ACHN (cell line): ENCODE measurements at regions not wholly inside any gene's neighbourhood (a gene's known extent, or its start where the extent isn't known, plus 50 kb on each side); places are given as distances from the start of the nearest gene placed in this dataset.
"Not testable (repeated sequence)": the region's sequence is repeated elsewhere in the genome, so short reads cannot be mapped to it uniquely, and the experiment has no call there.

Source experiments
- DNase-seq: peaks from one replicate; pipeline ENCODE4 v3.0.0-alpha.2; 2015
- in situ Hi-C: cut with HindIII; loops from 2 replicates; pipeline ENCODE4 v1.10.0; 2017; ENCODE audit warnings: low sequenced_read_pairs, low pct_ligation_motif_present, low pct_unique_long_range_greater_than_20kb

DNA sequence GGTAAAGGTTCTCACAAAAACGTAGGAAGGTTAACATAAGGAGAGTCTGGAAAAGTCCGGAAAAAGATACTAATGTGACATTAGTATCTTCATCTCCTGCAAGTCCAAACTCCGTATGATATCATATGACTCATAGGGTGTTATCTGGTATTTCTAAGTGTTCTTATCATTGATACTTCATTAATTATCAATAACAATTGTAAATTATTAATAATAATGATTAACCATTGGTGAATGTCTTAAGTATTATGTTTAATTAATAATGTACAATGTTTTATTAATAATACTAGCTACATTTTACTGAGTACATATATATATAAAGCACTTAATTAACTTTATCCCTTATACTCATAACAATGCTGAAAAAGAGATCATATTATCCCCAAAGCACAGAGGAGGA is 402.4 kb downstream of the SEMA3D start:
- DNase-seq, result no peak
- in situ Hi-C loops, result no loop called here

DNA sequence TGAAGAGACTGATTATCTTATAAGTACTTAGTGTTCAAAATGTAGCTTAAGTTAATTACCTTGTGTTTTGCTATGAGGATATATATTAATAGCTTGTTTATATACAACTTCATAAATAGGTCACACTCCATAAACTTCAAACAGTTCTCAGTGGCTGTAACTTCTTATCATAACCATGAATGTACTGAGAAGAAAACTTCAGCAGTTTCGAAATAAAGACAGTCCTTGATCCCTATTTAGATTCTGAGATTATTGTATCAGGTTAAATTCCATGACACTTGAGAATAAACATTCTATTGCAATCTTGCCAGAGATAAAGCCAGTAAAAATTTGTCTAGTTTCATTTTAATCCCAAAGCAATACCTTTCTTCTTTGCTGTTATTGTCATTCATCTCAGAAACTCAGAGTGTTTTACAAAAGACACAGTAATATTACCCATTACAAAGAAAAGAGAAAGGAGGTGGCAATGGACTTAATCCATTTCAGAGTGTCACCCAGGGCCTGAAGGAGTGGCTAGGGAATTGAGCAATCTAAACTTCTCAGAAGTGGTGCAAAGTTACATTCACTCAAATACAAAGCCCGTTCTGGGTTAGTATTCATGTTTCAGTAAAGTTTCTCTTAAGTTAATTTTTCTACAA is 403.6 kb downstream of the SEMA3D start:
- in situ Hi-C loops, result no loop called here
- DNase-seq, result no peak

DNA sequence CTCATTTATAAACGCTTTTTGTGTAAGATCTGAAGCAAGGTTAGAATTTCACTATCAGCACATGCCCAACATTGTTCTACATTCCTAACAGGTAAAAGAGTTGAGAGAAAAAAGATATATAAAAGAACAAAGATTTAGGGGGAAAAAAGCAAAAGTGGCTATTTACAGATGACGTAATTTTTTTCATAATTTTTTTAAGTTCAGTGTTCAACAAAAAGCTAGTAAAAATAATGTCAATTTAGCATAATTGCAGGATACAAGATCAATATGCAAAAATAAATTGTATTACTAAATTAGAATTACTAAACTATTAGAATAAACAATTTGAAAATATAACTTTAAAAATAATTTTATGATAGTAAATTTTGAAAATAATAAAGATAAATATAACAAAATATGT is 405.0 kb downstream of the SEMA3D start:
- no peak for DNase-seq
- in situ Hi-C loops, result no loop called here

DNA sequence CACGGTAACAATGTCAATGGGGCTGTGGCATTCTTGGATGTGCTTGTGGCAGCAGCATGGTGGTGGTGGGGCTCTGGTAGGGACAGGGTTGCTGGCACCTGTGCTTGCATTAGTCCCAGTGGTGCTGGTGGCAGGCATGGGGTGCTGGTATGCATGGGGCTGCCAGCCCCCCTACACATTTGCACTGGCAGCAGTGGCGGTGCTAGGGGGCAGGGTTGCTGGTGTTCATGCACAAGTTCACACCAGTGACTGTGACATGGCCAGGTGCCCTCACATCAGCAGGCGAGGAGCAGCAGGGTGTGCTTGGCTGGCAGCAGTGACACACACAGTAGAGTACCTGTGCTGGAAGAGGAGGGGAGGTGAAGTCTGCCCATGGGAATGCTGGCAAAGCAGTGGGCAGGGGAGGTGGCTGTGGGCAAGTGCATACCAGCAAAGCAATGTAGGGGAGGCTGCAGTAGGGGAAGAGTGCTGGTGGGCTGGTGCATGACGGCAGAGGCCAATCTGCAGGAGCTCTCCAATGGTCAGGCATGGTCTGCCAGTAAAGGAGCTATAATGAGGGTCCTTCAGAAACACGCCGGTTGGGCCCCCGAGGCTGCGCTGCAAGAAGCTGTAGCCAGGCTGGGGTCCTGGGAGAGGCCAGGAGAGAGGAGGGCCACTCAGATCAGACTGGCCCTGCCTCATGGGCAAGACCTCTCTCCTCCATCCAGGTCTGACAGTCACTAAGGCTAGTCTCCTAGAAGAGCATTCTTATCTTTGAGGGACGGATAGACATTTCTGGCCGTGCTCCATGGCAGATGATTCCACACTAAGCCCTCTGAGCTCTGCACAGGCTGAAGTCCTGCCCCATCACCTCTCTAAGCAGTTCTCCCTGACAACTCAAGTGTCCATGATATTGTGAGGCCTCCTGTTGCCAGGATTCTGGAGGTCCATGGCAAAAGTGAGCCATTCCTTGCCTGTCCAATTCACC is 406.4 kb downstream of the SEMA3D start:
- DNase-seq, result no peak
- in situ Hi-C loops, result no loop called here

DNA sequence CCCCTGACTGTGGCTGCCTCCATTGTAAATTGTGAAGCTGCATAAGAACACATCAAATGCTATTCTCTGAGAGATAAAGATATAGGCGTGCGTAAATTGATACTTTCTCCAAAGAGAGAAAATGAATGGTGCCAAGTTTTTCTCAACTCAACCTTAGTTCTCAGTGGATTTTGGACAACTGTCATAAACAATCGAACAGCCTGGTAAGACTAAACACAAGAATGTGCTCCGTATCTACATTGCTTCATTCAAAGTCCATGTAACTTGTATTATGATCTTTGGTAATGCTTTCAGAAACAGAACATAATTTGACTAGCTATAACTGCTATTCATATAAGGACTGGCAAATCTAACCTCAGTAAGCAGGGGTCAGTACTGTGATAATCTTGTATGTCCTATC is 429.1 kb downstream of the SEMA3D start:
- in situ Hi-C loops, result no loop called here
- DNase-seq, result no peak

DNA sequence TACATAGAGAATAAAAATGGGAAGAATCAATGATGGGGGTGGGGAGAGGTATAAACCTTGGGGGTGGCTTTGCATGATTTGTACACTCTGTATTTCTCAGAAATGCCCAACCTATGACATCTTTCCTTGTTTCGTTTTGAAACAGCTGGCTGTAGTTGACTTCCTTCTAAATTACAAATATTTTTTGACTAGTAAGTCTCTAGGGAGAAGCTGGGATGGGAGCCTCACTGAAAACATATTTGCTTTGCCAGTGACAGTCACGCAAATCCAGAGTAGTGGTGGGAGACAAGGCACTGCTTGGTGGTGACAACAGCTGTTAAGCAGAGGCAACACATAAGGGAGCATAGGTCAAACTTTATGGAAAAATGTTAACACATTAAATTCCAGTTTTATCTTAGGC is 440.5 kb downstream of the SEMA3D start:
- DNase-seq, result no peak
- in situ Hi-C loops, result no loop called here

DNA sequence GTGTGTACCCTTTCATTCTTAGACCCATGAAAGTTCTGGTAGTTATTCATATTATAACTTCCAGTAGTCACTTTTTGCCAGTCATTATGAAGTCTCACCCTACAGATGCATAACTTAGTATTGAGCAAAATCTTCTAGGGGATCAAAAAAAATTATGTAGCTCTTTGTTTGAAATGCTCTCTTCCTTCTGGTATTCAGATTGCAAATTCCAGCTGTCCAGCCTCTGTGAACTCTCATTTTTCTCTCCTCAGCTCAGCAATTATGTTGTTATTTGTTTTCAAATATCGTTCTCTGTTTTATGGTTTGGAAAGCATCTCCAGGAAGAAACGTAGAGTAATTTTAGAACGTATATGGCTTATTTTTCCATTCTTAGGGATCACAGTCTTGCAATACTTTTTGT is 442.5 kb downstream of the SEMA3D start:
- no peak for DNase-seq

DNA sequence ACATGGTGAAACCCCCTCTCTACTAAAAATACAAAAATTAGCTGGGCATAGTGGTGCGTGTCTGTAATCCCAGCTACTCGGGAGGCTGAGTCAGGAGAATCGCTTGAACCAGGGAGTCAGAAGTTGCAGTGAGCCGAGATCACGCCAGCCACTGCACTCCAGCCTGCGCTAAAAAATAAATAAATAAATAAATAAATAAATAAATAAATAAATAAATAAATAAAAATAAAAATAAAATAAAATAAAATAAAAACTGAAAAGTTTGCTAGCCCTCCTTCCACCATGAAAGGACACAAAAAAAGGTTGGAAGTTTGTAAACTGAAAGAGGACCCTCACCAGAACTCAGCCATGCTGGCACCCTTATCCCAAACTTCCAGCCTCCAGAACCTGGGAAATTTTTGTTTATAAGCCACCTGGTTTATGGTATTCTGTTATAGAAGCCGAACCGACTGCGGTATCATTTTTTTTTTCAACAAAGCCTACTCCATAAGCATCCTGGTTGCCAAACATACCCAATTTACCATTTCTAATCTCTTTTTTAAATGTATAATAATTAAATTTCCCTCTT is 448.2 kb downstream of the SEMA3D start:
- no peak for DNase-seq
- in situ Hi-C loops, result no loop called here

More for the DNA sequence above, 442.5 kb downstream of the SEMA3D start:
- in situ Hi-C loops, result no loop called here

DNA sequence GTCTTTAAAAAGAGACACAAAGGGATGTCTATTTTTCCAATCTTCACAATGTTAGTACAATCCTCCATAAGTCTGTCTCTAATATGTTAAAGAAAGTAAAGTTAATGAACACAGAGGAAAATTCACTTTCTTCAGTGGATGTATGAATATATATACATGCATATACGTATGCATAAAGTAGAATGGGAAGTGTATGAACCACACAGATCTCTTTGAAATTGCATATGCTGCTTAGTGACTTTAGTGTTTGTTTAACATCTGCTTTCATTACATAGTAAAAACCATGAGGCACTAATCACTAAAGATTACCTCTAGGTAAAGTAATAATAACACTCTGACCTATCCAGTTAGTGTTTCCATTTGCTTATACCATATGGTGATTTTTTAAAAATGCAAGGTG is 451.2 kb downstream of the SEMA3D start:
- in situ Hi-C loops, result no loop called here
- DNase-seq, result no peak

DNA sequence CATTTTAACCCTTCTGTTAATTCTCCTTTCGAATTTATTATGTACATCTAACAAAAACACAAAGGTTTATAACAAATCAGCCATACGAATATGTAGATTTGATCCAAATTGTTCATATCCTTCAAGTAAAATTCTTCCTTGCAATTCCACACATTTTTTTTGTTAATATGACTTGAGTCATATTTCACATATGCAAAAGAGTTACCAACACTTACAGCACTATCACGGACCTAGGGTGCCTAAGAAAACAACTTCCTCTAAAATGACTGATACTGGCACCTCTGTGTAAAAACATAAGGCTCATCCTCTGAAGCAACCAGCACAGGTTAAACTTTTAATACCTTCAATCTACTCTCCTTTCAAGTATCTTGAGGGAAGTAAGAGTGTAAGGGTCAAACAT is 451.8 kb downstream of the SEMA3D start:
- in situ Hi-C loops, result no loop called here
- no peak for DNase-seq

DNA sequence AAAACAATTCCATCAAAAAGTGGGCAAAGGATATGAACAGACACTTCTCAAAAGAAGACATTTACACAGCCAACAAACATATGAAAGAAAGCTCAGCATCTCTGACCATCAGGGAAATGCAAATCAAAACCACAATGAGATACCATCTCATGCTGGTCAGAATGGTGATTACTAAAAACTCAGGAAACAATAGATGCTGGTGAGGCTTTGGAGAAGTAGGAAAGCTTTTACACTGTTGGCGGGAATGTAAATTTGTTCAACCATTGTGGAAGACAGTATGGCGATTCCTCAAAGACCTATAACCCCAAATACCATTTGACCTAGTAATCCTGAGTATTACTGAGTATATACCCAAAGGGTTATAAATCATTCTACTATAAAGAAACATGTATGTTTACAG is 452.9 kb downstream of the SEMA3D start:
- DNase-seq, in situ Hi-C loops: not testable (repeated sequence)

DNA sequence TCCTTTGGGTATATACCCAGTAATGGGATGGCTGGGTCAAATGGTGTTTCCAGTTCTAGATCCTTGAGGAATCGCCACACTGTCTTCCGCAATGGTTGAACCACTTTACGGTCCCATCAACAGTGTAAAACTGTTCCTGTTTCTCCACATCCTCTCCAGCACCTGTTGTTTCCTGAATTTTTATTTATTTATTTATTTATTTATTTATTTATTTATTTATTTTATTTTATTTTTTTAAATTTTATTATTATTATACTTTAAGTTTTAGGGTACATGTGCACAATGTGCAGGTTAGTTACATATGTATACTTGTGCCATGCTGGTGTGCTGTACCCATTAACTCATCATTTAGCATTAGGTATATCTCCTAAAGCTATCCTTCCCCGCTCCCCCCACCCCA is 456.0 kb downstream of the SEMA3D start:
- DNase-seq, in situ Hi-C loops: not testable (repeated sequence)

DNA sequence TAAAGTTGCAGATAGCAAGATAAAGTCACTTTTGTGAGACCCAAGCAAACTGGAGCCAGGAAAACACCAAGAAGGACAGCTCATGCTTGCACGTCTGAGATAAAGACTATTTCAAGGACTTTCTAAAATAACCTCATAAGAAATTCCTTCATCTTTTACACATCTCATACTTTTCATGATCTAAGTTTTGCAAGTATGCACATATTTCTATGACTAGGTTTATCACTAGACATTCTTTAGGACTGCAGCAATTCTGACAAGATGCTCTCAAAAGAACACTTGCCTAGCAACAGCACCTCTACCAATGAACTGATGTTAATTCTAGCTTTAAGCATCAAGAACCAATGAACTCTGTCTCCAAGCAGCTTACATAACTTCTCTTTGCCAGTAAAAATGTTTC is 457.6 kb downstream of the SEMA3D start:
- in situ Hi-C loops, result no loop called here
- DNase-seq, result no peak

DNA sequence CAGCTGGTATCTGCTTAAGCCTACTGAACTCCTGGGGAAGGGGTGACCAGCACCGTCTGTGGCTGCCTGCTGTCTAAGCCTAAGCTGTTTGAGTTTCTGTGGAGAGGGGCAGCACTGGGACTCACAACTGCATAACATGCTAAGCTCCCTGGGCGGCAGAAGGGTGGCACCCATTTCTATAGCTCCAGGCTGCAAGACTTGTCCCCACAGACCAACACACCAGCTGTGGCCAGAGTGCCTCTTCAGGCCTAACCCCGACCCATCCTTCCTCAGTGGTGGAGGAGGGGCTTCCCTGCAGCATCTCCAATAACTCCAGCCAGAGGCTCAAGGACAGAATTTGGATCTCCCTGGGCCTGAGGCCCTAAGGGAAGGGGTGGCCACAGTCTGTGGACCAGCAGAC is 464.1 kb downstream of the SEMA3D start:
- in situ Hi-C loops, result no loop called here
- DNase-seq, result no peak

DNA sequence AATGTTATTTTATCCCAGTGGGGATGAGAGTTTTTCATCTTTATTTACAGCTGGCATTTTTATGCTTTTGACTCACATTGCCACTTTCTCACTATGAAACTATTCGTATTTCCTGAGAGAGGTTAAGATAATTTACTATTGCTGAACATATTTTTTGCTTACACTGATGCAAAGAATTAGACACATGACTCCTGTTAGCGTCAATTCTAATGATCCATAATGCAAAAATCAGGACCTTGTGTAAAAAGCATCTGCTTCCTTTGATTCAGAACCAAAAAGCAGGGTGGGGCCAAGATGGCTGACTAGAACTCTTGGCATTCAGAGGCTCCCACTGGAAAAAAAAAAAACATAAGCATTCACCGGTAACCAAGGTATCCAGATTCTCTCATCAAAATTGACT is 464.8 kb downstream of the SEMA3D start:
- DNase-seq, result no peak
- in situ Hi-C loops, result no loop called here

DNA sequence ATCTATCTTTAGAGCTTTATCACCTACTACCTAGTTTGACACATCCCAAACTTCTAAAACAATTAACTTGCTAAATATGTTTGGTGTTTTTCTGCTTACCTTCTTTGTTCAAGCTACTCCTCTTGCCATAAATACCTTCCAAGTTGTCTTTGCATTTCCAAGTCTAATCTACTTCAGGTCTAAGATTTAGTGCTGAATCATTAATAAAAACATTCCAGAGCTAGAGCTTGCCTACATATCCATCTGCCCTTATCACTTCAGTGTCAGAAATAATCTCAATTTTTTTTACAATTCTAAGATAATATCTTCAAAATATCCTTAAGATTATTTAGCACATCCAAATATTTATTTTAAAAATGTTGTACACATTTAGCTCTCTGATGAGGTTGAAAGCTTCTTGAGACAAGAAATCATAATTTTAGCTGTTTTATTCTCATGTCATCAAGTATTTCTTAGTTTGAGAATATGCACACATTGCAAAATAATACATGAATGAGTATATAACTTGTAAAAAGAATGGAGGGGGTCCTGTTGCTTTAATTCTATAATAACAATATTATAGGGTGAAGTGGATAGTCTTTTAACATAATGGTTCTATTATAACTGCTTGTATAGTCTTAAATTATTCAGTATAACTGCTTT is 466.3 kb downstream of the SEMA3D start:
- in situ Hi-C loops, result no loop called here

DNA sequence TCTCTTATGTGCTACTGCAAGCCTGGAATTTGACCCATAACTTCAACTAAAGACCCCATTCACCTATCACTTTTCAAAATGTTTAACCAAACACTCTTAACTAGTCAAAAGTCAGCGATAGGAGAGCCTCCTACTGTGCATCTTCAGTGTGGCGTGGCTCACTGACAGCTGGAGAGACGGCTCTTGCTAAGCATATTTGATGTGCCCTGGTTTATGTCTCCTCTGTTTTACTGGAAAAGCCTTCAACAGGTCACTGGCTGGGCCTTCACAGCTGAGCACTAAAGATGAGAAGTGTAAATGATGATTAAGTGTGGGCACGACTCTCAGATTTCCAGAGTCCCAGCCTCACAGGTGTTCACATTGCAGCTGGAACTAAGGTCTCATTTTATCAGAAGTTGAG is 472.1 kb downstream of the SEMA3D start:
- in situ Hi-C loops, result no loop called here

More for the DNA sequence above, 466.3 kb downstream of the SEMA3D start:
- DNase-seq, result no peak

DNA sequence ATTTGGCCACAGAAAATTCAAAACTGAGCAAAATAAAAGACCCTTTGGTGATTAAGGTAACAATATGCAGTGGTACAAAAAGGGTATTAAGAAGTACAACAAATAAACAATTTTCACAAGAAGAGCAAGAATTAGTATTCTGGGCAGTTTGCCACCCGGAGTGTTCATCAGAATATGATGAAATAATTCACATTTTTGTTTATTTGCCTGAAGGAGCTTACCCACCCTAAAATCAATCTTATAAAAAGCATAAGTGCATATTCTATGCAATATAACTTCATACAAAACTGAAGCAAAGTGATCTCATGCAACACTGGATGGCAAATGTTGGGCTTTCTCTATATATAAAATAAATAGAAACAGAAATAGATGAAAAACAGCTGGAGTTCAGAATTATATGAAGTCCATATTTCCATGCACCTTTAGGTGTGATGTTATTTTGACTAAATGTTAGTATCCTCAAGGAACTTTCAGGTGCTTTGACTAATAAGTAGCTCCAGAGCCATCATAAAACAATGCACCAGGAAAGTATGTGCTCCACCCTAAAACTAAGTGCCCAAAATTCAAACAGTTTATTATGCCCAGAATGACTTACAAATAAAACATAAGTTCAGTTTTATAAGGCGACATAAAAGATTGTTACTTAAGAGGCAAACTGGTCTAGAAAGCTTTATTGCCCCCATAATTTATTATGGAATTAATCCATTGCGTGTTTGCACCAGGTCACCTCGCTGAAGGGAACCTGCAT is 474.3 kb downstream of the SEMA3D start:
- in situ Hi-C loops, result no loop called here

More for the DNA sequence above, 472.1 kb downstream of the SEMA3D start:
- DNase-seq, result no peak

More for the DNA sequence above, 474.3 kb downstream of the SEMA3D start:
- DNase-seq, result no peak
